H1 (cell line): ENCODE measurements at regions not wholly inside any gene's neighbourhood (a gene's known extent, or its start where the extent isn't known, plus 50 kb on each side); places are given as distances from the start of the nearest gene placed in this dataset.

ENCODE experiments used
- CHD7 ChIP-seq: fragments of 300-600 bp; sonication (generic); IDR thresholded peaks from 2 replicates; pipeline ENCODE4 v1.7.1; 2012; ENCODE audit warnings: low read length, moderate library complexity, mild to moderate bottlenecking, inconsistent platforms; ENCODE audit not compliant: insufficient replicate concordance
- HDAC6 ChIP-seq: IDR thresholded peaks from one replicate; pipeline ENCODE4 v1.7.1; 2012; ENCODE audit warnings: low read depth, mild to moderate bottlenecking, inconsistent platforms, low read length, moderate library complexity

GRCh38 chr7:96591159-96591899 is 118.3 kb downstream of the SEM1 start (continued):
- TF ChIP-seq CHD7 (peak; percentile 59), HDAC6 (no peak)
- TF ChIP-seq, all 59 proteins: peak for 2
